HG03469 (cell line): ENCODE measurements at regions not wholly inside any gene's neighbourhood (a gene's known extent, or its start where the extent isn't known, plus 50 kb on each side); places are given as distances from the start of the nearest gene placed in this dataset.
"Not testable (repeated sequence)": the region's sequence is repeated elsewhere in the genome, so short reads cannot be mapped to it uniquely, and the experiment has no call there.

ENCODE experiments used
- ATAC-seq: cut with Tn5 transposase; IDR thresholded peaks from one replicate; pipeline ENCODE4 v1.9.1; 2021; ENCODE audit warnings: mild to moderate bottlenecking, moderate library complexity, moderate number of reproducible peaks; ENCODE audit not compliant: unreplicated experiment

- no peak for ATAC-seq
Measured at GRCh38 chr4:153877898-153878297, 89.0 kb upstream of the SFRP2 start.

DNA sequence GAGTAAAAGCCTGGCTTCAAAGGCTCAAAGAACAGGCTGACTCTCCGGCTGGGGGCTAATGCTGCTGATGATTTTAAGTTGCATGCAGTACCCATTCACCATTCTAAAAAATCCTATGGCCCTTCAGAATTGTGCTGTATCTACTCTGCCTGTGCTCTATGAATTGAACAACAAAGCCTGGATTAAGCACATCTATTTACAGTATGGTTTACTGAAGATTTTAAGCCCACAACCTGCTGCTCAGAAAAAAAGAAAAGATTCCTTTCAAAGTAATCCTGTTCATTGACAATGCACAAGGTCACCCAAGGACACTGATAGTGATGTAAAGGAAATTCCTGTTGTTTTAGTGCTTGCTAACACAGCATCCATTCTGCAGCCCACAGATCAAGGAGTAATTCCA, 84.9 kb upstream of the SFRP2 start:
- ATAC-seq: no peak

DNA sequence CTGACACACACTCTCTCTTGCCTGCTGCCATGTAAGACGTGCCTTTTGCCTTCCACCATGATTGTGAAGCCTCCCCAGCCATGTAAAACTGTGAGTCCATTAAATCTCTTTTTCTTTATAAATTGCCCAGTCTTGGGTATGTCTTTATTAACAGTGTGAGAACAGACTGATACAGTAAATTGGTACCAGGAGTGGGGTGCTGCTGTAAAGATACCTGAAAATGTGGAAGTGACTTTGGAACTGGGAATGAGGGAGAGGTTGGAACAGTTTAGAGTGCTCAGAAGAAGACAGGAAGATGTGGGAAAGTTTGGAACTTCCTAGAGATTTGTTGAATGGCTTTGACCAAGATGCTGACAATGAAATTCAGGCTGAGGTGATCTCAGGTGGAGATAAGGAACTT, 77.9 kb upstream of the SFRP2 start:
- not testable (repeated sequence) for ATAC-seq

- ATAC-seq: no peak
Measured at GRCh38 chr4:153852501-153852900, 63.6 kb upstream of the SFRP2 start.

DNA sequence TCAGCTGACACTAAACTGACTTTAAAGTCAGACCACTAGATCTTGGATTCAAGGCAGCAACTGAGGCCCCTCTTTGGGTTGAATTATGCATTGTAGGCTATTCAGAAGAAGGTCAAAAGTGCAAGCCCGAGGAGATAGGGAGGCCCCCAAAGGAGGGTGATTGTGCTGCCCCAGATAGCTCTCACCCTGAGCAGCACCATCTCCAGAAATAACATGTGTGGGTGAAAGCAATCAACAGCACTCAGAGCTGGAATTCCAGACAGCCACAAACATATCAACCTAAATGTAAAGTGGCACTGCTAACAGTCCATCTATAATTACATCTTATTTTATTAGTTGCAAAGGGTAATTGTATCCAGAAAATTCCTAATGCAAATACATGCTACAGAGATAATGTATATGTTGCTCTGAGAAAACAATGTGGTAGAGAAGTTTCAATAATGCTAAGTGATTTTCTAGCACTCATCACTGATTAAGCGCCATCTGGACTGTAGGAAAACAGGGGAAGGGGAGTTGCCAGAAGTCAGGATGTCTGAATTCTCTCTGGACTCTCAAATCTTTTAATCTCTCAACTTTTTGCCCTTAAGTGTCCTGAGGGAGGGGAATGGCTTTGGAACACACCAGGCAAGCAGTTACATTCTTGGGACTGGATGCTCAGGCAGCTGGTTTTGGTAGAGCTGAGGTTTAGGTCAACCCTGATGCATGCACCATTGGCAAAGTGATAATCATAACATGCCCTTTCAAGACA, 61.8 kb upstream of the SFRP2 start:
- no peak for ATAC-seq

DNA sequence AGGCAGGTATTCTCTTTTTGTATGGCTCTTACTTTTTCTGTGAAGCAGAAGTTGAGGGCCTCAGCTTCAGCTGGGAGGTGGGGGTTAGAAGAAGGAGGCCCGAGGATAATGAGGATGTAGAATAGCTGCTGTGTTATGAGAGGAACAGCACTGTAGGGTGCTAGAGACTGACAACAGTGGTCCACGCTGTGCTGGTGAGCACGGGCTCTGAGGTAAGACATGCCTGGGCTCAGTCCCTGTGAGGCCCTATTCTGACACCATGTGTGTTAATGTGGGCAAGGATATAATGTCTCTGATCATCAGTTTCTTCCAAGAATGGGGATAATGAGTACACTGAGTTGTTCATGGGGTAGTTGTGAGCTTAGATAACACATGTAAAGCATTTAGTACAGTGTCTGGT, 55.3 kb upstream of the SFRP2 start:
- ATAC-seq: no peak
